ENCODE measurements at regions not wholly inside any gene's neighbourhood (a gene's known extent, or its start where the extent isn't known, plus 50 kb on each side); places are given as distances from the start of the nearest gene placed in this dataset.
"Not testable (repeated sequence)": the region's sequence is repeated elsewhere in the genome, so short reads cannot be mapped to it uniquely, and the experiment has no call there.

DNA sequence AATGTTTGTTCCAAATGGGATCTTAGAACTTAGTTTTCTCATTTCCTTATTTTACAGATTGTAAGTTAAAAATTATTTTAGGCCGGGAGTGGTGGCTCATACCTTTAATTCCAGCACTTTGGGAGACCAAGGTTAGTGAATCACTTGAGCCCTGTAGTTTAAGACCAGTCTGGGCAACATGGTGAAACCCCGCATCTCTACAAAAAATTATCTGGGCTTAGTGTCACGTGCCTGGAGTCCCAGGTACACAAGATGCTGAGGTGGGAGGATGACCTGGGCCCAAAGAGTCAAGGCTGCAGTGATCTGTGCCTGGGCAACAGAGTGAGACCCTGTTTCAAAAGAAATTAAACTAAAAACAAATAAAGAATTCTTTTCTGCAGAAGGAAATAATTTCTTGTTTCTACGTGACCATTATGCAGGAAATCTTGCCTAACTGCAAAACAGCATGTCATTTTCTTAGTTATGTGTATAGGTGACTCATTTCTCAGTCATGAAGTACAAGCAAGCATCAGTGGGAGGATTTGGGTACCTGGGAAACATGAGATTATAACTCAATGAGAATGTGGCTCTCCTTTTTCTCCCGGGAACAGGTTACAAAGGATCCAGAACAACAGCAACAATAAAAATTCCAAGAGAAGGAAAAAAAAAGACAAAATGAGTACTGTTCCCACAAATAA lies 375.1 kb upstream of the ST8SIA4 start:
- FAIRE-seq, result no peak
- no peak for DNase-seq (ENCODE audit: insufficient read length, low spot score)

GRCh38 chr5:101271945-101272344 lies 368.9 kb upstream of the ST8SIA4 start:
- DNase-seq (ENCODE audit: insufficient read length, low spot score), result no peak
- no peak for FAIRE-seq

- no peak for FAIRE-seq
- DNase-seq (ENCODE audit: insufficient read length, low spot score), result no peak
Measured at GRCh38 chr5:101271416-101271815, 368.3 kb upstream of the ST8SIA4 start.

DNA sequence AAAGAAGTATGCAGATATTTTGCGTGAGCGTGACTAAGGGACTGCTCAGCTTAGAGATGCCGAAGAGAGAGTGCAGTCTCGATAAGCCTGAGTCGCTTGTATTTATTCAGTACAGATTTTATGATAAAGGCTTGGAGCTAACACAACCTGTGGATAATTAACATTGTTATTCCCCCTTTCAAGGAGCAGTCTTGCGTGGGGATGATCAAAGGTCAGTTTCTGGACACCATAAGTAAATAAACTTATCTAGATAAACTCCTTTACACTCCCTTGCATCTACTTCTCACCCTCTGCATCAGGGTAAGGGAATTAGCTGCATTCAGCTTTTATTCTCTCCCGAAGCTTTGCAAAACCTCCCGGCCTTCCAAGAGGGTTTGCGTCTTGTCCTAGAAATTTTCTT lies 357.8 kb upstream of the ST8SIA4 start:
- DNase-seq (ENCODE audit: insufficient read length, low spot score) (no peak), FAIRE-seq (no peak)

DNA sequence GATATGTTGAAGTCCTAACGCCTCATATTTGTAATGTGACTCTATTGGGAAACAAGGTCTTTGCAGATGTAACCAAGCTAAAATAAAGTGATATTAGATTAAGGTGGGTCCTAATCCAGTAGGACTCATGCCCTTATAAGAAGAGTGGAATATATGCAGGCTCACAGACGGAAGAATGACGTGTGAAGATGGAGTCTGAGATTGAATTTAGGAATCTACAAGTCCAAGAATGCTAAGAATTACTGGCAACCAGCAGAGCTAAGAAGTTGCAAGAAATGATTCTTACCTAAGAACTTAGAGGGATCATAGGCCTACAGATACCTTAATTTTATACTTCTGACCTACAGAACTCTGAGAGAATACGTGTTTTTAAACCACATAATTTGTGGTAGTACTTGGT lies 350.0 kb upstream of the ST8SIA4 start:
- FAIRE-seq (no peak), DNase-seq (ENCODE audit: insufficient read length, low spot score) (no peak)

GRCh38 chr5:101244621-101245020 lies 341.5 kb upstream of the ST8SIA4 start:
- DNase-seq (ENCODE audit: insufficient read length, low spot score) (no peak), FAIRE-seq (no peak)

DNA sequence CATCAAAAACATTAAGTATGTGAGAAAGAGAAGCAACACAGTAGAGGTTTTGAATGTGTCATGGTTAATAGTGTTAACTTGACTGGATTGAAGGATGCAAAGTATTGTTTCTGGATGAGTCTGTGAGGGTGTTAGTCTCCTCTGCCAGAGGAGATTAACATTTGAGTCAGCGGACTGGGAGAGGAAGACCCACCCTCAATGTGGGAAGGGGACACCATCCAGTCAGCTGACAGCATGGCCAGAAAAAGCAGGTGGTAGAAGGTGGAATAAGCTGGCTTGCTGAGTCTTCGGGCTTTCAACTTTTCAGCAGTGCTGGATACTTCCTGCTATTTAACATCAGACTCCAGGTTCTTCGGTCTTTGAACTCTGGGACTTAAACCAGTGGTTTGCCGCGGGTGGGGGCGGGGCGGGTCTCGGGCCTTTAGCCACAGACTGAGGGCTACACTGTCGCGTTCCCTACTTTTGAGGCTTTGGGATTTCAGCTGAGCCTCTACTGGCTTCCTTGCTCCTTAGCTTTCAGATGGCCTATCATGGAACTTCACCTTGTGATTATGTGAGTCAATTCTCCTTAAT lies 309.9 kb upstream of the ST8SIA4 start:
- no peak for DNase-seq (ENCODE audit: insufficient read length, low spot score)
- no peak for FAIRE-seq

DNA sequence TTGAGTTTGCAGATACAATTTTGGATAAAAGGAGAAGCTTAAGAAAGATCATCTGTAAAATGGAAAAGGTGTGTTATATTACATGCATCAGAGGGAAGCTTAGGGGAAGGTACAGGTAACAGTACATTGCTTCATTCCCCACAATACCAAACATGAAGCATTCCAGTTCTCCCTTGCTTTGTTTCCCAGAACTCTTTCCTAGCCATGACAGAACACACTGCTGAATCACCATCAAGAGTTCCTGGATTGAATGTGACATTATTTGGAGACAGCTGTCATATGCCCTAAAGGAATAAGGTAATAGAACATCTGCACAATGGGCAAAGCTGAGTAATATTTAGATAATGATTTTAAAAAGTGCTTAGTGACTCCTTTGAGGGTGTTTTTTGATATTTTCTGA lies 303.5 kb upstream of the ST8SIA4 start:
- no peak for FAIRE-seq
- DNase-seq (ENCODE audit: insufficient read length, low spot score), result no peak

DNA sequence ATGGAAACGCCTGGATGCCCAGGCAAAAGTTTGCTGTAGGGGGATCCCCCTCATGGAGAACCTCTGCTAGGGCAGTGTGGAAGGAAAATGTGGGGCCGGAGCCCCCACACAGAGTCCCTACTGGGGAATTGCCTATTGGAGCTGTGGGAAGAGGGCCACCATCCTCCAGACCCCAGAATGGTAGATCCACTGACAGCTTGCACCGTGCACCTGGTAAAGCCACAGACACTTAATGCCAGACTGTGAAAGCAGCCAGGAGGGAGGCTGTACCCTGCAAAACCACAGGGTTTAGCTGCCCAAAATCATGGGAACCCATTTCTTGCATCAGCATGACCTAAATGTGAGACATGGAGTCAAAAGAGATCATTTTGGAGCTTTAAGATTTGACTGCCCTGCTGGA lies 302.0 kb upstream of the ST8SIA4 start:
- not testable (repeated sequence) for FAIRE-seq; DNase-seq (ENCODE audit: insufficient read length, low spot score)

DNA sequence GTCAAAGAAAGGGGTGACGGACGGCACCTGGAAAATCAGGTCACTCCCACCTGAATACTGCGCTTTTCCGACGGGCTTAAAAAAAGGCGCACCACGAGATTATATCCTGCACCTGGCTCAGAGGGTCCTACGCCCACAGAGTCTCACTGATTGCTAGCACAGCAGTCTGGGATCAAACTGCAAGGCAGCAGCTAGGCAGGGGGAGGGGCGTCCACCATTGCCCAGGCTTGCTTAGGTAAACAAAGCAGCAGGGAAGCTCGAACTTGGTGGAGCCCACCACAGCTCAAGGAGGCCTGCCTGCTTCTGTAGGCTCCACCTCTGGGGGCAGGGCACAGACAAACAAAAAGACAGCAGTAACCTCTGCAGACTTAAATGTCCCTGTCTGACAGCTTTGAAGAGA lies 277.3 kb upstream of the ST8SIA4 start:
- not testable (repeated sequence) for DNase-seq (ENCODE audit: insufficient read length, low spot score); FAIRE-seq

DNA sequence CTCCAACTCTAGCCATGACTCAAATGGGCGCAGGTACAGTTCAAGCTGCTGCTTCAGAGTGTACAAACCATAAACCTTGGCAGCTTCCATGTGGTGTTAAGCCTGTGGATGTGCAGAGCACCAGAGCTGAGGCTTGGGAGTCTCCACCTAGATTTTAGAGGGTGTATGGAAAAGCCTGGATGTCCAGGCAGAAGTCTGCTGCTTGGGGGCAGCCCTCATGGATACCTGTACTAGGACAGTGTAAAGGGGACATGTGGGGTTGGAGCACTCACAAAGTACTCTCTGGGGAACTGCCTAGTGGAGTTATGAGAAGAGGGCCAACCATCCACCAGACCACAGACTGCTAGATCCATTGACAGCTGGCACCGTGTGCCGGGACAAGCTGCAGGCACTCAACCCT lies 273.5 kb upstream of the ST8SIA4 start:
- DNase-seq (ENCODE audit: insufficient read length, low spot score) (no peak), FAIRE-seq (no peak)

DNA sequence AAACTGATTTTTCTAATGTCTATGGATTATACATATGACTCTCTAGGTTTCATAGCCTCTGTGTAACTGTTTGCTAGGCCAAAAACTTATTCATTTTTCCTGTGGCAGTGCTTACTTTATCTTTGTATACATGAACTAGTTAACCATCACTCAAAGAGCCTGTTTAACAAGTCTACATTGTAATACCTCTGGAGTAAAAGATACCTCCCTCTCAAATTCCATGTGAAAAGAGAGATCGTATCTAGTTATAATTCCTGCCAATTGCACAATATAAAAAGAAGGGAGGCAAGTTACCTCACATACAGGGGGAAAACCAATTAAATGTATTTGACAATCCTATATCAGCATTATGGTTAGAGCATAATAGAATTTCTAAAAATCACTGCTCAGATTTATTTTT lies 271.9 kb upstream of the ST8SIA4 start:
- DNase-seq (ENCODE audit: insufficient read length, low spot score) (no peak), FAIRE-seq (no peak)

DNA sequence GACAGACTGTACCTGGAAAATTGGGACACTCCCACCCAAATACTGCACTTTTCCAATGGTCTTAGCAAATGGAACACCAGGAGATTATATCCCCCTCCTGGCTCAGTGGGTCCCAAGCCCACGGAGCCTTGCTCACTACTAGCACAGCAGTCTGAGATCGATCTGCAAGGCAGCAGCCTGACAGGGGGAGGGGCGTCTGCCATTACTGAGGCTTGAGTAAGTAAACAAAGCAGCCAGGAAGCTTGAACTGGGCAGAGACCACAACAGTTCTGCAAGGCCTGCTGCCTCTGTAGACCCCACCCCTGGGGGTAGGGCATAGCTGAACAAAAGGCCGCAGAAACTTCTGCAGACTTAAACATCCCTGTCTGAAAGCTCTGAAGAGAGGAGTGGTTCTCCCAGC lies 260.0 kb upstream of the ST8SIA4 start:
- no peak for DNase-seq (ENCODE audit: insufficient read length, low spot score)

GRCh38 chr5:101160002-101160401 lies 256.9 kb upstream of the ST8SIA4 start:
- FAIRE-seq (no peak), DNase-seq (ENCODE audit: insufficient read length, low spot score) (no peak)

More for the DNA sequence above, 260.0 kb upstream of the ST8SIA4 start:
- no peak for FAIRE-seq

GRCh38 chr5:101159006-101159405 lies 255.9 kb upstream of the ST8SIA4 start:
- FAIRE-seq (no peak), DNase-seq (ENCODE audit: insufficient read length, low spot score) (no peak)

DNA sequence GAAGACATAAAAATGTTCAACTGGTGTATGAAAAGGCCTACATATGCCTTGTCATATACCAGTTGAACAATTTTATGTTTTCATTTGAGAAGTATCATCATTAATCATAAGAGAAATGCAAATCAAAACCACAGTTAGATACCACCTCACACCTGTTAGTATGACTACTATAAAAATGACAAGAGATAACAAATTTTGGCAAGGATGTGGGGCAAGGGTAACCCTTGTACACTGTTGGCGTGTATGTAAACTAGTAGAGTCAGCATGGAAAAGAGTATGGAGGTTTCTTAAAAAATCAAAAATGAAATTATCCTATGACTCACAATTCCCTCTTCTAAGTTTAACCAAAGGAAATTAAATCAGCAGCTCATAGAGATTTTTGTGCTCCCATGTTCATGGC lies 250.4 kb upstream of the ST8SIA4 start:
- no peak for DNase-seq (ENCODE audit: insufficient read length, low spot score)
- no peak for FAIRE-seq

DNA sequence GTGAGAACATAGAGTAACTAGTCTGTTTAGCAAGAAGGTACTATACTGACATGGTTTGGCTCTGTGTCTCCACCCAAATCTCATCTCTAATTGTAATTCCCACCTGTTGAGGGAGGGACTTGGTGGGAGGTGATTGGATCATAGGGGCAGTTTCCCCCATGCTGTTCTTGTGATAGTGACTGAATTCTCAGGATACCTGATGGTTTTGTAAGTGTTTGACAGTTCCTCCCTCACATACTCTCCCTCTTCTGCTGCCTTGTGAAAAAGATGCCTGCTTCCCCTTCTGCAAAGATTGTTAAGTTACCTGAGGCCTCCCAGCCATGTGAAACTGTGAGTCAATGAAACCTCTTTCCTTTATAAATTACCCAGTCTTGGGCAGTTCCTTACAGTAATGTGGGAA lies 240.4 kb upstream of the ST8SIA4 start:
- no peak for DNase-seq (ENCODE audit: insufficient read length, low spot score)
- FAIRE-seq, result no peak

- no peak for FAIRE-seq
- DNase-seq (ENCODE audit: insufficient read length, low spot score), result no peak
Measured at GRCh38 chr5:101142102-101142501, 239.0 kb upstream of the ST8SIA4 start.

DNA sequence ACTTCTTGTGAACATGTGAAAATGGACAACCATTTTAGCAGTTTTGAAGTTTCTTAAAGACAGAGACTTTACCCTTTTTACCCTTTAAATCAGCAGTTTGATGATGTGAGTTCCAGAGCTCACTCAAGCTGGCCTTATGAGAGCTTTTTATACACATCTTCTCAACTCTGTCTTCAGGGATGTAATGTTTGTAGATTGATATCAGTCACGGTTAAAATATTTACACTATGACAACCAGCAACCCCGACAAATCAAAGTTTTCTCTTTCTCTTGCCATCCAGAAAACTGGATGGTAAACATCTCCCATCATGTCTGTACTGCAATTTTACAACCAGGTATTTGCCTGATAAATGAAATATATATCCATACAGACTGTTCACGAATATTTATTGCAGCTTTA lies 233.4 kb upstream of the ST8SIA4 start:
- DNase-seq (ENCODE audit: insufficient read length, low spot score), result no peak
- FAIRE-seq, result no peak

- FAIRE-seq (no peak), DNase-seq (ENCODE audit: insufficient read length, low spot score) (no peak)
Measured at GRCh38 chr5:101123363-101123762, 220.3 kb upstream of the ST8SIA4 start.

GRCh38 chr5:101112645-101113044 lies 209.6 kb upstream of the ST8SIA4 start:
- DNase-seq (ENCODE audit: insufficient read length, low spot score), result no peak
- FAIRE-seq, result no peak

GRCh38 chr5:101103874-101104273 lies 200.8 kb upstream of the ST8SIA4 start:
- FAIRE-seq (no peak), DNase-seq (ENCODE audit: insufficient read length, low spot score) (no peak)

DNA sequence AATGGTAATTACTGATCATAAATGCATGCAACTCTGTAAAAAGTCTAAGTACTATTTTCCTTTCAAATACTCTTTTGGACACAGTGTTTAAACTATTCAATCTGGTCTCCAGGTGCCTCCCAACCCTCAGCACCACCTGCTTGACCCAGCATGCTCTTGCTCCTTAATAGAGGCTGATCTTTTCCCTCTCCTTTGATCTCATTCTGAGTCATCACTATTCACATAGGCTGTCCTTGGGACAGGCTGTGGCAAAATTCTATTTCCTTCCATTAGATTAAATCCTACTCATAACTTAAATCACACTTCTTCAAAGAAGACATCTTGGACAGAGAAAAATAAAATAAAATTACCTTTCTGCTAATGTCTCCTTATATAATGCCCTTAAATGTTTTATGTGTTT lies 199.4 kb upstream of the ST8SIA4 start:
- FAIRE-seq, result no peak
- no peak for DNase-seq (ENCODE audit: insufficient read length, low spot score)

Measured in HTR-8/SVneo (cell line).